IMR-90 (cell line): ENCODE measurements at regions not wholly inside any gene's neighbourhood (a gene's known extent, or its start where the extent isn't known, plus 50 kb on each side); places are given as distances from the start of the nearest gene placed in this dataset. TPM values are rescaled to one million over a fixed set of nuclear protein-coding genes. Genes with fewer than 3 reads are reported as not detected.

Source experiments
- microRNA-seq, 2 experiments: library from miRNA; stranded (forward) in 1 of 2; unstranded in 1 of 2; fragments of 10-50 nt in 1 of 2; fragments of <30 nt in 1 of 2; gene quantifications in 1 of 2; microRNA quantifications in 1 of 2; one replicate each; pipeline versions ENCODE3 to v1.1.0; 2013 to 2020; ENCODE audit not compliant: insufficient read depth in 1 of 2, insufficient read length in 1 of 2, unreplicated experiment in 1 of 2
- small RNA-seq, 5 experiments: library from RNA; depleted of rRNA; stranded (forward); fragments of <200 nt; gene quantifications; one replicate each; pipeline ENCODE3, GENCODE V24; 2012

Small RNA genes lying in the stretch of these regions (microRNA-seq; reads per million reads assigned to microRNA genes)
- gene AC097535.2 (ENCODE audit: insufficient read depth, insufficient read length) (not detected), gene RF01210 (ENCODE audit: insufficient read depth, insufficient read length) (not detected), gene RNU6-573P (ENCODE audit: insufficient read depth, insufficient read length) (not detected)

Small RNA genes lying in the stretch of these regions (small RNA-seq; reads per million reads assigned to genes)
- gene AC097535.2 (0 reads per million in 5 experiments), gene RF01210 (0 reads per million in 5 experiments), gene RNU6-573P (0 reads per million in 5 experiments)
